HG03442 (cell line): ENCODE measurements at regions not wholly inside any gene's neighbourhood (a gene's known extent, or its start where the extent isn't known, plus 50 kb on each side); places are given as distances from the start of the nearest gene placed in this dataset.

Experiments
- ATAC-seq: cut with Tn5 transposase; IDR thresholded peaks from one replicate; pipeline ENCODE4 v1.9.1; 2021; ENCODE audit warnings: mild to moderate bottlenecking, moderate library complexity; ENCODE audit not compliant: unreplicated experiment

GRCh38 chr9:90035471-90035870 is 430.7 kb downstream of the GADD45G start:
- no peak for ATAC-seq

- ATAC-seq = no peak
Measured at GRCh38 chr9:90037146-90037797, 432.5 kb downstream of the GADD45G start.

- ATAC-seq = no peak
Measured at GRCh38 chr9:90038763-90039162, 434.0 kb downstream of the GADD45G start.

GRCh38 chr9:90044263-90044662 is 439.5 kb downstream of the GADD45G start:
- ATAC-seq = no peak

GRCh38 chr9:90044710-90045151 is 439.9 kb downstream of the GADD45G start:
- no peak for ATAC-seq

GRCh38 chr9:90046317-90046861 is 441.6 kb downstream of the GADD45G start:
- no peak for ATAC-seq

GRCh38 chr9:90047828-90048227 is 443.0 kb downstream of the GADD45G start:
- ATAC-seq = no peak

GRCh38 chr9:90052366-90052765 is 447.6 kb downstream of the GADD45G start:
- no peak for ATAC-seq

- no peak for ATAC-seq
Measured at GRCh38 chr9:90053027-90053426, 448.2 kb downstream of the GADD45G start.

GRCh38 chr9:90054810-90055209 is 450.0 kb downstream of the GADD45G start:
- no peak for ATAC-seq

GRCh38 chr9:90055226-90055625 is 450.4 kb downstream of the GADD45G start:
- ATAC-seq = no peak

- ATAC-seq = no peak
Measured at GRCh38 chr9:90057361-90057760, 452.5 kb downstream of the GADD45G start.

- ATAC-seq = no peak
Measured at GRCh38 chr9:90058182-90058763, 453.5 kb downstream of the GADD45G start.

- ATAC-seq = no peak
Measured at GRCh38 chr9:90059436-90059835, 454.6 kb downstream of the GADD45G start.

GRCh38 chr9:90060256-90060655 is 455.4 kb downstream of the GADD45G start:
- ATAC-seq = no peak

- no peak for ATAC-seq
Measured at GRCh38 chr9:90061187-90061586, 456.4 kb downstream of the GADD45G start.

- no peak for ATAC-seq
Measured at GRCh38 chr9:90062982-90063381, 458.2 kb downstream of the GADD45G start.

GRCh38 chr9:90064248-90064647 is 459.4 kb downstream of the GADD45G start:
- ATAC-seq = no peak

- ATAC-seq = no peak
Measured at GRCh38 chr9:90064971-90065370, 460.2 kb downstream of the GADD45G start.

- ATAC-seq = no peak
Measured at GRCh38 chr9:90065851-90066250, 461.0 kb downstream of the GADD45G start.

GRCh38 chr9:90069085-90069484 is 464.3 kb downstream of the GADD45G start:
- no peak for ATAC-seq

GRCh38 chr9:90070056-90070455 is 465.2 kb downstream of the GADD45G start:
- ATAC-seq = no peak
